ENCODE measurements at regions not wholly inside any gene's neighbourhood (a gene's known extent, or its start where the extent isn't known, plus 50 kb on each side); places are given as distances from the start of the nearest gene placed in this dataset.
"Not testable (repeated sequence)": the region's sequence is repeated elsewhere in the genome, so short reads cannot be mapped to it uniquely, and the experiment has no call there.

GRCh38 chr2:33709951-33710350, 110.9 kb upstream of the FAM98A start:
- no peak for DNase-seq (ENCODE audit: low read depth in 3 of 3)

- DNase-seq (ENCODE audit: low read depth in 3 of 3): no peak
Measured at GRCh38 chr2:33707312-33707711, 108.2 kb upstream of the FAM98A start.

- DNase-seq (ENCODE audit: low read depth in 3 of 3): no peak
Measured at GRCh38 chr2:33706410-33706809, 107.3 kb upstream of the FAM98A start.

GRCh38 chr2:33704406-33704855, 105.3 kb upstream of the FAM98A start:
- no peak for DNase-seq (ENCODE audit: low read depth in 3 of 3)

- DNase-seq (ENCODE audit: low read depth in 3 of 3): no peak
Measured at GRCh38 chr2:33696234-33696633, 97.1 kb upstream of the FAM98A start.

- DNase-seq (ENCODE audit: low read depth in 3 of 3): no peak
Measured at GRCh38 chr2:33694904-33695303, 95.8 kb upstream of the FAM98A start.

GRCh38 chr2:33690686-33691085, 91.6 kb upstream of the FAM98A start:
- not testable (repeated sequence) for DNase-seq (ENCODE audit: low read depth in 3 of 3)

- no peak for DNase-seq (ENCODE audit: low read depth in 3 of 3)
Measured at GRCh38 chr2:33681364-33681757, 82.3 kb upstream of the FAM98A start.

GRCh38 chr2:33680644-33681363, 81.7 kb upstream of the FAM98A start:
- no peak for DNase-seq (ENCODE audit: low read depth in 3 of 3)

GRCh38 chr2:33678436-33678835, 79.3 kb upstream of the FAM98A start:
- no peak for DNase-seq (ENCODE audit: low read depth in 3 of 3)

GRCh38 chr2:33673937-33674336, 74.8 kb upstream of the FAM98A start:
- DNase-seq (ENCODE audit: low read depth in 3 of 3): no peak

GRCh38 chr2:33672896-33673295, 73.8 kb upstream of the FAM98A start:
- no peak for DNase-seq (ENCODE audit: low read depth in 3 of 3)

- DNase-seq (ENCODE audit: low read depth in 3 of 3): no peak
Measured at GRCh38 chr2:33672389-33672788, 73.3 kb upstream of the FAM98A start.

- no peak for DNase-seq (ENCODE audit: low read depth in 3 of 3)
Measured at GRCh38 chr2:33671198-33671597, 72.1 kb upstream of the FAM98A start.

- no peak for DNase-seq (ENCODE audit: low read depth in 3 of 3)
Measured at GRCh38 chr2:33670392-33670937, 71.4 kb upstream of the FAM98A start.

GRCh38 chr2:33666879-33667278, 67.8 kb upstream of the FAM98A start:
- DNase-seq (ENCODE audit: low read depth in 3 of 3): no peak

- DNase-seq (ENCODE audit: low read depth in 3 of 3): no peak
Measured at GRCh38 chr2:33665039-33665438, 65.9 kb upstream of the FAM98A start.

- DNase-seq (ENCODE audit: low read depth in 3 of 3): no peak
Measured at GRCh38 chr2:33660416-33661123, 61.5 kb upstream of the FAM98A start.

- no peak for DNase-seq (ENCODE audit: low read depth in 3 of 3)
Measured at GRCh38 chr2:33655626-33656320, 56.7 kb upstream of the FAM98A start.

GRCh38 chr2:33652830-33653229, 53.7 kb upstream of the FAM98A start:
- DNase-seq (ENCODE audit: low read depth in 3 of 3): no peak

GRCh38 chr2:33650171-33650570, 51.1 kb upstream of the FAM98A start:
- no peak for DNase-seq (ENCODE audit: low read depth in 3 of 3)

Data from stimulated activated CD4-positive, alpha-beta T cell treated with anti-CD3 and anti-CD28 coated beads, TNF-alpha, amount 100 ng/mL, for 24 hours (primary cell).